ENCODE measurements at regions not wholly inside any gene's neighbourhood (a gene's known extent, or its start where the extent isn't known, plus 50 kb on each side); places are given as distances from the start of the nearest gene placed in this dataset.

GRCh38 chr9:99515093-99515492, 293.0 kb downstream of the SEC61B start:
- no peaks in the 10 kb centered on the region for H3K27me3 ChIP-seq
- 48 to 56% methylated on average over 1 of the region's 1 CpG for whole genome bisulfite sequencing, 2 donors
- no peaks in the 10 kb centered on the region for H3K4me1 ChIP-seq
- no peak overlapping the region for H3K4me3 ChIP-seq
- H3K27ac ChIP-seq: no peak overlapping the region
- DNase-seq: peak in 1 of 2 donors; percentile 51
- no peak for TF ChIP-seq EP300 (IDR thresholded peaks at IDR 0.05)
- peak in 1 of 4 donors; percentile 6 for TF ChIP-seq POLR2A (IDR thresholded peaks at IDR 0.05)
- TF ChIP-seq POLR2AphosphoS5 (IDR thresholded peaks at IDR 0.05): peak in 1 of 2 donors; percentile 9
- no peaks in the 10 kb centered on the region for H3K36me3 ChIP-seq
- peak; percentile 66 to 78 for ATAC-seq (ENCODE audit: low FRiP score in 2 of 2)
- no peaks in the 10 kb centered on the region for H3K9me3 ChIP-seq

- no peaks in the 10 kb centered on the region for H3K4me1 ChIP-seq
- H3K27me3 ChIP-seq: no peaks in the 10 kb centered on the region
- no peaks in the 10 kb centered on the region for H3K9me3 ChIP-seq
- TF ChIP-seq POLR2AphosphoS5 (IDR thresholded peaks at IDR 0.05): no peak
- no peak for TF ChIP-seq POLR2A (IDR thresholded peaks at IDR 0.05)
- TF ChIP-seq, protein P1, sequence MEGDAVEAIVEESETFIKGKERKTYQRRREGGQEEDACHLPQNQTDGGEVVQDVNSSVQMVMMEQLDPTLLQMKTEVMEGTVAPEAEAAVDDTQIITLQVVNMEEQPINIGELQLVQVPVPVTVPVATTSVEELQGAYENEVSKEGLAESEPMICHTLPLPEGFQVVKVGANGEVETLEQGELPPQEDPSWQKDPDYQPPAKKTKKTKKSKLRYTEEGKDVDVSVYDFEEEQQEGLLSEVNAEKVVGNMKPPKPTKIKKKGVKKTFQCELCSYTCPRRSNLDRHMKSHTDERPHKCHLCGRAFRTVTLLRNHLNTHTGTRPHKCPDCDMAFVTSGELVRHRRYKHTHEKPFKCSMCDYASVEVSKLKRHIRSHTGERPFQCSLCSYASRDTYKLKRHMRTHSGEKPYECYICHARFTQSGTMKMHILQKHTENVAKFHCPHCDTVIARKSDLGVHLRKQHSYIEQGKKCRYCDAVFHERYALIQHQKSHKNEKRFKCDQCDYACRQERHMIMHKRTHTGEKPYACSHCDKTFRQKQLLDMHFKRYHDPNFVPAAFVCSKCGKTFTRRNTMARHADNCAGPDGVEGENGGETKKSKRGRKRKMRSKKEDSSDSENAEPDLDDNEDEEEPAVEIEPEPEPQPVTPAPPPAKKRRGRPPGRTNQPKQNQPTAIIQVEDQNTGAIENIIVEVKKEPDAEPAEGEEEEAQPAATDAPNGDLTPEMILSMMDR (IDR thresholded peaks at IDR 0.05): no peak
- no peak for TF ChIP-seq EP300 (IDR thresholded peaks at IDR 0.05)
- no peak overlapping the region for H3K4me3 ChIP-seq
- 91 to 92% methylated on average over 7 of the region's 7 CpGs for WGBS, 2 donors
- DNase-seq (no peak), ATAC-seq (ENCODE audit: low FRiP score in 2 of 2) (no peak)
- H3K36me3 ChIP-seq: no peaks in the 10 kb centered on the region
- no peak overlapping the region for H3K27ac ChIP-seq
Observed at GRCh38 chr9:99515895-99516656, 294.0 kb downstream of the SEC61B start.

GRCh38 chr9:99516657-99517049, 294.6 kb downstream of the SEC61B start:
- DNase-seq (no peak), ATAC-seq (ENCODE audit: low FRiP score in 2 of 2) (no peak)
- Histone ChIP-seq H3K4me3 (no peak overlapping the region), H3K9me3 (no peaks in the 10 kb centered on the region), H3K27me3 (no peaks in the 10 kb centered on the region), H3K4me1 (no peaks in the 10 kb centered on the region), H3K36me3 (no peaks in the 10 kb centered on the region), H3K27ac (no peak overlapping the region)
- 75 to 88% methylated on average over 1 of the region's 1 CpG for WGBS, 2 donors
- TF ChIP-seq POLR2AphosphoS5 (IDR thresholded peaks at IDR 0.05) (no peak), POLR2A (IDR thresholded peaks at IDR 0.05) (no peak), EP300 (IDR thresholded peaks at IDR 0.05) (no peak)
- TF ChIP-seq, protein P1 (IDR thresholded peaks at IDR 0.05): no peak

- H3K36me3 ChIP-seq: no peaks in the 10 kb centered on the region
- no peaks in the 10 kb centered on the region for H3K9me3 ChIP-seq
- ATAC-seq (ENCODE audit: low FRiP score in 2 of 2) (no peak), DNase-seq (no peak)
- no peaks in the 10 kb centered on the region for H3K27me3 ChIP-seq
- no peak overlapping the region for H3K4me3 ChIP-seq
- no peak overlapping the region for H3K27ac ChIP-seq
- no peaks in the 10 kb centered on the region for H3K4me1 ChIP-seq
- no peak for TF ChIP-seq EP300 (IDR thresholded peaks at IDR 0.05)
- no peak for TF ChIP-seq POLR2A (IDR thresholded peaks at IDR 0.05)
- WGBS, 2 donors: 70 to 92% methylated on average over 1 of the region's 1 CpG
Observed at GRCh38 chr9:99523838-99524237, 297.8 kb upstream of the NR4A3 start.

- DNase-seq: no peak
- H3K9me3 ChIP-seq: no peaks in the 10 kb centered on the region
- no peak overlapping the region for H3K27ac ChIP-seq
- WGBS, 2 donors: 78 to 88% methylated on average over 5 of the region's 5 CpGs
- no peak for ATAC-seq (ENCODE audit: low FRiP score in 2 of 2)
- TF ChIP-seq POLR2AphosphoS5 (IDR thresholded peaks at IDR 0.05) (no peak), EP300 (IDR thresholded peaks at IDR 0.05) (no peak), POLR2A (IDR thresholded peaks at IDR 0.05) (no peak)
- TF ChIP-seq, protein P1 (IDR thresholded peaks at IDR 0.05): no peak
- no peak overlapping the region for H3K4me3 ChIP-seq
- H3K36me3 ChIP-seq: no peaks in the 10 kb centered on the region
- no peaks in the 10 kb centered on the region for H3K27me3 ChIP-seq
- no peaks in the 10 kb centered on the region for H3K4me1 ChIP-seq
Observed at GRCh38 chr9:99531313-99531712, 290.4 kb upstream of the NR4A3 start.

GRCh38 chr9:99533421-99533820, 288.3 kb upstream of the NR4A3 start:
- Histone ChIP-seq H3K9me3 (no peaks in the 10 kb centered on the region), H3K4me1 (no peaks in the 10 kb centered on the region), H3K4me3 (no peak overlapping the region), H3K36me3 (no peaks in the 10 kb centered on the region), H3K27ac (no peak overlapping the region), H3K27me3 (no peaks in the 10 kb centered on the region)
- no peak for TF ChIP-seq EP300 (IDR thresholded peaks at IDR 0.05)
- no peak for ATAC-seq (ENCODE audit: low FRiP score in 2 of 2)
- DNase-seq: no peak
- 89 to 90% methylated on average over 3 of the region's 3 CpGs for WGBS, 2 donors

Data from upper lobe of left lung (tissue), 6 donors.